Heart left ventricle (tissue), 16 donors: ENCODE measurements at regions not wholly inside any gene's neighbourhood (a gene's known extent, or its start where the extent isn't known, plus 50 kb on each side); places are given as distances from the start of the nearest gene placed in this dataset.
A peak's percentile ranks its signal among the peaks of the same experiment; 100 is the strongest.

Experiments used
- ATAC-seq, 4 donors: fragments of 200-7000 bp; cut with Tn5 transposase; one replicate each; pipeline ENCODE4 v1.9.1; 2020 to 2022; ENCODE audit warnings: moderate library complexity in 4 of 4, mild to moderate bottlenecking in 3 of 4, moderate number of reproducible peaks in 1 of 4
- DNase-seq, 5 donors: peaks; one replicate each; pipeline ENCODE4 v3.0.0-alpha.2; 2020
- H3K27ac ChIP-seq, 12 donors: fragments of 200-600 bp; sonication (generic) in 4 of 12; one replicate each; pipeline versions ENCODE4 v1.5.0 to v1.8.0; 2016 to 2022; ENCODE audit warnings: mild to moderate bottlenecking in 2 of 12
- H3K27me3 ChIP-seq, 9 donors: fragments of 200-600 bp; sonication (generic) in 2 of 9; one replicate each; pipeline versions ENCODE4 v1.5.1 to v1.8.0; 2016 to 2022; ENCODE audit warnings: mild to moderate bottlenecking in 3 of 9
- H3K36me3 ChIP-seq, 9 donors: fragments of 200-600 bp; sonication (generic) in 2 of 9; one replicate each; pipeline versions ENCODE4 v1.5.0 to v1.8.0; 2018 to 2022; ENCODE audit warnings: mild to moderate bottlenecking in 2 of 9
- H3K4me1 ChIP-seq, 12 donors: fragments of 200-600 bp; sonication (generic) in 4 of 12; one replicate each; pipeline versions ENCODE4 v1.5.0 to v1.8.0; 2016 to 2022; ENCODE audit warnings: mild to moderate bottlenecking in 3 of 12
- H3K4me3 ChIP-seq, 12 donors: fragments of 200-600 bp; sonication (generic) in 4 of 12; one replicate each; pipeline versions ENCODE4 v1.5.0 to v1.8.0; 2017 to 2022; ENCODE audit warnings: mild to moderate bottlenecking in 9 of 12, moderate library complexity in 4 of 12
- H3K9me3 ChIP-seq, 12 donors: fragments of 200-600 bp; sonication (generic) in 4 of 12; one replicate each; pipeline versions ENCODE4 v1.5.0 to v1.8.0; 2016 to 2022; ENCODE audit warnings: mild to moderate bottlenecking in 1 of 12
- CTCF ChIP-seq, 12 donors: fragments of 200-600 bp; sonication (generic) in 4 of 12; IDR thresholded peaks; one replicate each; pipeline versions ENCODE4 v1.5.0 to v1.8.0; 2018 to 2022; ENCODE audit warnings: antibody characterized with exemption in 12 of 12, mild to moderate bottlenecking in 5 of 12
- POLR2A ChIP-seq, 2 donors: fragments of 450-650 bp; IDR thresholded peaks; one replicate each; pipeline ENCODE4 v1.6.1; 2017; ENCODE audit warnings: antibody characterized with exemption in 2 of 2, mild to moderate bottlenecking in 2 of 2, moderate library complexity in 2 of 2
- WGBS, 4 donors: extraction: QIAGEN DNeasy Blood & Tissue Kit in 2 of 4; methylation state at CpG; one replicate each; pipeline versions ENCODE4 v1.1.5 to v1.1.7; 2013 to 2018; 5-methylcytosine and 5-hydroxymethylcytosine counted together
- intact Hi-C, 10 donors: fragments of 100-400 bp; cut with DNase I; formaldehyde crosslinking; loops; one replicate each; pipeline versions ENCODE4 v1.11.1 to v1.14.2; 2022
- donor health status: ischemic (EF 13 %, LVEDD 7.1; RV severe dilation, severe dysfunction).
- donor health status: healthy with polysubstance abuse.
- donor health status: DM: no; HTN: yes; CAD: no.
- donor health status: DM: no; HTN: no; CAD: no.
- donor health status: ischemic (EF 25% LVEDD 6.9; RV normal size, moderate dysfunction).
- donor health status: ischemic (EF 25% LVEDD 5.7; RV mildly dilated, moderate dysfunction).
- donor health status: healthy.
- donor health status: DM: yes; HTN: yes; CAD: no.
- donor health status: ischemic (EF 35%, LVEDD 5.7; RV mildly dilated, moderate dysfunction).
- donor health status: nonischemic (EF 11% LVEDD 7.7; RV severe dilation, severe dysfunction).
- donor health status: DM: yes; HTN: yes; CAD: no.
- donor health status: PGD.
- donor health status: ischemic (EF 29% LVEDD 5.4; RV normal size, mild dysfunction).
- donor health status: nonischemic (EF 23%, LVEDD 6.1; RV moderate dilation, normal function).

DNA sequence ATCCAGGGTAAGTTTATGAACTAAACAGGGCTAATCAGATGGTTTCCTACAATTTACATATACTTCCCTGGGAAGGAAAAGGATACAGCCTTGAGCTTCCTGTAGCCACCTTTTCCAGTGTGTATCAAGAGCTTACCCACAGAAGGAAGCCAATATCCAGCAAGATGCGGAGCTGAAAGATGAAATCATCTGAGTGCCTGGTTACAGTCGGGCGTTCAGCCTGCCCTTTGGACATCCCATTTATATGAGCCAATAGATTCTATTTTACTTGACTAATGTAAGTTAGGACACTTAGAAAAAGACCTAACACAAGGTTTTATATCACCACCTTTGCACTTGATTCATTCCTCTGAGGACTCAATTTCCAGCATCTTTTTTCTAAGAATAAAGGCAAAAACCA is 108.2 kb downstream of the UCHL5 start:
- intact Hi-C loops, result no loop called here
- H3K4me1 ChIP-seq, result peaks cover 0 to 14% (median 0%) of the 10 kb centered on the region in 12 donors
- TF ChIP-seq POLR2A (IDR thresholded peaks at IDR 0.05) (no peak), CTCF (IDR thresholded peaks at IDR 0.05) (no peak)
- DNase-seq (no peak), ATAC-seq (no peak)
- no peak overlapping the region for H3K4me3 ChIP-seq
- H3K36me3 ChIP-seq, result no peaks in the 10 kb centered on the region
- 71 to 81% (median 77%) methylated on average over 3 of the region's 3 CpGs for WGBS, 4 donors
- H3K27me3 ChIP-seq, result no peaks in the 10 kb centered on the region
- H3K9me3 ChIP-seq, result no peaks in the 10 kb centered on the region
- no peak overlapping the region for H3K27ac ChIP-seq

- H3K27ac ChIP-seq, result peak overlapping the region in 2 of 12 donors; percentile 5 to 21
- DNase-seq, result peak in 1 of 5 donors; percentile 29
Measured at GRCh38 chr1:192951691-192952460, 107.3 kb downstream of the UCHL5 start.

GRCh38 chr1:192952646-192953045 is 106.5 kb downstream of the UCHL5 start:
- Histone ChIP-seq H3K27me3 (no peaks in the 10 kb centered on the region), H3K36me3 (no peaks in the 10 kb centered on the region), H3K27ac (peak overlapping the region in 2 of 12 donors; percentile 2 to 21), H3K4me1 (peaks cover 0 to 14% (median 0%) of the 10 kb centered on the region in 12 donors), H3K9me3 (no peaks in the 10 kb centered on the region), H3K4me3 (no peak overlapping the region)
- ATAC-seq (no peak), DNase-seq (no peak)
- WGBS, 4 donors, result 81 to 90% (median 87%) methylated on average over 2 of the region's 2 CpGs
- intact Hi-C loops, result no loop called here
- TF ChIP-seq POLR2A (IDR thresholded peaks at IDR 0.05), result no peak
- TF ChIP-seq CTCF (IDR thresholded peaks at IDR 0.05), result no peak

More at GRCh38 chr1:192951691-192952460, 107.3 kb downstream of the UCHL5 start:
- 75 to 81% (median 78%) methylated on average over 6 of the region's 6 CpGs for WGBS, 4 donors
- Histone ChIP-seq H3K9me3 (no peaks in the 10 kb centered on the region), H3K27me3 (no peaks in the 10 kb centered on the region), H3K4me1 (peaks cover 0 to 14% (median 0%) of the 10 kb centered on the region in 12 donors), H3K36me3 (no peaks in the 10 kb centered on the region), H3K4me3 (no peak overlapping the region)
- intact Hi-C loops, result no loop called here
- peak; percentile 64 to 88 (median 76) for ATAC-seq
- TF ChIP-seq CTCF (IDR thresholded peaks at IDR 0.05) (no peak), POLR2A (IDR thresholded peaks at IDR 0.05) (no peak)

GRCh38 chr1:192954705-192955265 is 104.4 kb downstream of the UCHL5 start:
- Histone ChIP-seq H3K4me3 (no peak overlapping the region), H3K27me3 (no peaks in the 10 kb centered on the region), H3K27ac (no peak overlapping the region), H3K9me3 (no peaks in the 10 kb centered on the region), H3K4me1 (peaks cover 0 to 14% (median 0%) of the 10 kb centered on the region in 12 donors), H3K36me3 (no peaks in the 10 kb centered on the region)
- intact Hi-C loops, result no loop called here
- ATAC-seq, result no peak
- DNase-seq, result peak in 1 of 5 donors; percentile 31
- 82 to 89% (median 84%) methylated on average over 7 of the region's 7 CpGs for WGBS, 4 donors
- TF ChIP-seq CTCF (IDR thresholded peaks at IDR 0.05), result no peak
- no peak for TF ChIP-seq POLR2A (IDR thresholded peaks at IDR 0.05)
